HG03045 (cell line): ENCODE measurements at regions not wholly inside any gene's neighbourhood (a gene's known extent, or its start where the extent isn't known, plus 50 kb on each side); places are given as distances from the start of the nearest gene placed in this dataset.

ENCODE experiments used
- ATAC-seq: cut with Tn5 transposase; IDR thresholded peaks from one replicate; pipeline ENCODE4 v1.9.1; 2021; ENCODE audit warnings: mild to moderate bottlenecking, moderate library complexity; ENCODE audit not compliant: unreplicated experiment

DNA sequence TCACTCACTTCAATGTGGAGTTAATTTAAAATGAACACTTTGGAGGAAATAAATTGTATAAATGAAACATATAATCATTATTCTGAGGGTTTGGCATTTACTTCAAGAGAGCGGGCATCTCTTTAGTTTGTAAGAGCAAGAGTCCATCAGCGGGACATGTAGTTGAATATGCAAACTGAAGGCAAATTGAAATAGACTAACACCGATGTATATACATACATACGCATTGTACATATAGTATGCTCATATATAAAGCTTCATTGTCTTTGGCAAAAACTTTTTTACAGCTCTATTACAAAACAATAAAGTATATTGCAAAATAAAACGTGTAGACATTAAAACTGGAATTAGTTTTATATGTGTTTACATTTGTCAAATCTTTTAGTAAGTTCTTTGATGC lies 328.9 kb downstream of the LTN1 start:
- ATAC-seq: no peak

DNA sequence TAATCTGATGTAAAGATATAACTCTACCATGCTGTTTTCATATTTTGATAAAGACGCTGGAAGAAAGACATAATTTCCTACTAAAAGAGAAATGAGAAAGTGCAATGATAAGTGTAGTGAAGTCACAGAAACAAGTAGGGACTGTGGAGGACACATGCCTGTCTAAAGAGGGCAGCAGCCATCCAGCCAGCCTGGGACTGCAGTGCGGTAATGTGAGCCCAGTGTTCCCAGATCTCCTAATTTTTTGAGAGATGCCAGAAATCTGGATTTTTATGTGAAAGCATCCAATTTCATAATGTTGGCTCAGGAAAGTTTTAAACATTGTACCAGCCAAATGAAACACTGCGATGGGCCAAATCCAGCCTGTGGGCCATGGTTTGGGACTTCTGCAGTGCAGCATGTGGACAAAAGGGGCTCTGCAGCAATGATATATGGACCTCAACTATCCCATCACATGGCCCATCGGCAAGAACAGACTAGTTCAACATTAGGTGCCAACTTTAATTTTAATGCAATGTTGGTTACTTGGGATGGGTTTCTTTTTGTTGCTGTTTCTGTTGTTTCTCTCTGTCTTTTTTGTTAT lies 329.5 kb downstream of the LTN1 start:
- no peak for ATAC-seq

DNA sequence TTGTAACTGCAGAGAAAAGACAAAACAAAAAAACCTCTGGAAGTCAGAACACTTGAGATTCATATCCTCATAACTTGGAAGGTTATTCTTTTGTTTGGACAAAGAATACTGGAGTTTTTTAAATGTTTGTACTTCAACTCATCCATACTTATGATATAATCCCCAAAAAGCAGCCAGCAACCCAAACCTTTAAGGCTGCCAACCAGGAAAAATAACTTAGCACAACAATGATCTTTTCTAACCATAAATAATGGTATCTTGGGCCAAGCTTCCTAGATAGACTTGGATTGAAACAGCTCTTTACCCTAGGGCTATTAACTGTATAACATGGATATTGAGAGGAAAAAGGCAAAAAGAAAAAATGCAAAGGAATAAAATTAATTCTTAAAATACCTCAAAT lies 335.1 kb downstream of the LTN1 start:
- ATAC-seq: no peak

DNA sequence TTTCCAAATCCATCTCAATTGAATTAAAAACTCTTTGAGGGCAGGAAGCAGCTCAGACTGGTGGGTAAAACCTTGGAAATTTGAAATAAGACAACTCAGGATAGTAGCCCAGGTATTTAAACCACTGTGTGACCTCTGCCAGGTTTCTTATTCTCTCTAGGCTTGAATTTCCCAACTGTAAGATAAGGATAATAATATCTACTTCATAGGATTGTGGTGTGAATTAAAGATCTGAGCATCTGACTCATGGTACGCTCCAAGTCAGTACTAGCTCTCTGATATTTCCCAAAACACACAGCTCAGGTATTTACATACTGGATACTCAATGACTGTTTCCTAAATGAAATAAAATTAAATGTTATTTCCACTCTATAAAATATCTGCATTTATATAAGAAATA lies 337.2 kb downstream of the LTN1 start:
- ATAC-seq: no peak

DNA sequence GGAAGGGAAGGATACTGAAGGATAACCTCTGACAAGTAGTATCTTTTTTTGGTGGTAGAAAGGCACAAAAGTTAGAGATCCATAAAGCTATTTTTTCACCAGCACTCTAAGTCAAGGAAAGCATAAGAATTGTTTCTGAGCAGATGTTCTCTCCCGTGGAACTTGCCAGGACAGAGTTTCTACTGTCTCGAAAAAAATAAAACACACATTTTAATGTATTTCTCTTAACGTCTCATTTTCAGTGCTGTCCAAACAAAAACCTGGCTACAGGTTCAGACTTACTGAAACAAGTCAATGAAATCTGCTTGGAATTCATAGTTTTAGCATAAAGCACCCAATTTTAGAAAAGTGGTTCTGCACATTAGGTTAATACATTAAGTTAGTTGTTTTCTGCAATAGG lies 338.3 kb downstream of the LTN1 start:
- ATAC-seq: no peak

DNA sequence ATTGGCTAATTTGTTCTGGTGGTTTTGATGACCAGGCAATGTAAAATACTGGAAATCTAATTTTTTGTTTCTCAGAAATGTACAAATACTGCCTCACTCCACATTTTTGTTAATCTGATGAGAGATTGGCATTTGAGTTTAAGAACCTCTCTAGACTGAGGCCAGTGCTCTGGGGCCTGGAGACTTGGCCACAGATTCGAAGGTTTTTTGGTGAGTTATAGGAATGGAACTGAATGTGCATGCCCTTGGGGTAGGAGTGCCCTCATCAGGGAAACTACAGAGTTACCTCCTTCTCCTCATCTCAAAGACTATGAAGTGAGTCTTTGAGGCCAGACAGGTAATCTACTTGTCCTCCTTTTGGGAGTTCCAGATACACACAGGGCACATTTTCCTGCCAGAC lies 347.9 kb downstream of the LTN1 start:
- no peak for ATAC-seq

DNA sequence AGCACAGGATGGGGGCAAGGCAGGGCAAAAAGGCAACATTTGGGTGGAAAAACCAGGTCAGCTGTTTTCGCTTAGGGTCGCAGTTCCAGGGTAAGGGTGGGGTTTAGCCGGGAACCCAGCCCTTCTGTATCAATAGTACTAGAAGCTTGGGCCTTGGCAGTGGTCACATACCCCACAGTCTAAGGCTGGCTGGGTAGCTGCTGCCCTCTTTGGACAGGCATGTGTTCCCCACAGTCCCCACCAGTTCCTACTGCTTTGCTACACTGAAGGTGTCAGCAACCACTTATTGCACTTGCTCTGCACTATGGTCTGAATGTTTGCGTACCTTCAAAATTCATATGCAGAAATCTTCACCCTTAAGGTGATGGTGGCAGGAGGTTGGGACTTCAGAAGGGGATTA lies 349.8 kb downstream of the LTN1 start:
- no peak for ATAC-seq

DNA sequence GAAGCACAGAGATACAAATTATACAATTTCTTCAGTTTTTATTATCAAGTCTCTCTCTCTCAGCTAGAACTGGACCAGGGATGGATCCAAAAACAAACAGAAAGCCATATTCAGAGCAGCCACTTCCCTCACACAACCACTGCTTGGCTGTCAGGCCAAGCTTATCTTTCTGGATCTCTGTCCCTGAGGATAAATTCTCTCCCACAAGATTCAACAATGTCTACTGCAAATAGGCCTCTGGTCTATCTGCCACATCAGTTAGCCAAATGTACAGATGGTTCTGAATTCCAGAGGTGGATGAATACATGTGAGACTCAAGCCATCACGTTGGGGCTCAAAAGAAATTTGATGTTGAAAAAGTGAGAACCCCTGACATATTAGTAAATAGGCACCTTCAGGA lies 350.9 kb downstream of the LTN1 start:
- no peak for ATAC-seq

DNA sequence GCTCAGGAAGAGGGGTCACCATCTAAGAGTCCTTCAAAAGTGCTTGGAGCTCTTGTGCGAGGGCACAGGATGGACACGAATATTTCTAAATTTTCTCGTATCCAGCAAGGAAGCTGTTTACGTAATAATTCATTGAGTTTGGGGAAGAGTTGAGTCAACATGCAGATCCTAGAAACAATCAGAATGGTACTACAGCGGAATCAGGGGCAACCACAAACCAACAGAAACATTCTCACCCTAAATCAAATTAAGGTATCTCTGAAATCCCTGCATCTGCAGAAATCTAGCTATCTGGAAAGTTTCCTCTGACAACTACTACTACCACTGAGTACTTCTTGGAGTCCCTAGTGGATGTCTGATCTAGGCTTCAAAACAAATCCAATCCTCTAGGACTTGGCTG lies 352.4 kb downstream of the LTN1 start:
- ATAC-seq: no peak

DNA sequence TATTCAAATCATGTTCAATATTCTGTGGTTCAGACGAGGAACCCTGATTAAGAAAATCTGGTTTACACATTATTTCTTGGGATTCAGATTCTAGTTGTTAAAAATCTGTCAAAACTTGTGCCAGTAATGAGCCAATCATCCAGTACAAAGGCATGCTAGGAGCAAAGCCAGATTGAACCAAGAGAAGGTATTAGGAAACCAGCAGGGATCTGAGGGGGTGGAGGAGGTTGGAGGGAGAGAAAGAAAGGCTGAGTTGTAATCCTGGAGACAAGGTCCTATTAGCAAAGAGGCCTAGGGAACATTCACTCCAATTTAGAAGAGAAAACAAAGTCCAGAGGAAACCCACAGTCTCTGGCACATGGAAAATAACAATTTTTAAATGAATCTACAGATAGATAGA lies 352.9 kb downstream of the LTN1 start:
- ATAC-seq: no peak

DNA sequence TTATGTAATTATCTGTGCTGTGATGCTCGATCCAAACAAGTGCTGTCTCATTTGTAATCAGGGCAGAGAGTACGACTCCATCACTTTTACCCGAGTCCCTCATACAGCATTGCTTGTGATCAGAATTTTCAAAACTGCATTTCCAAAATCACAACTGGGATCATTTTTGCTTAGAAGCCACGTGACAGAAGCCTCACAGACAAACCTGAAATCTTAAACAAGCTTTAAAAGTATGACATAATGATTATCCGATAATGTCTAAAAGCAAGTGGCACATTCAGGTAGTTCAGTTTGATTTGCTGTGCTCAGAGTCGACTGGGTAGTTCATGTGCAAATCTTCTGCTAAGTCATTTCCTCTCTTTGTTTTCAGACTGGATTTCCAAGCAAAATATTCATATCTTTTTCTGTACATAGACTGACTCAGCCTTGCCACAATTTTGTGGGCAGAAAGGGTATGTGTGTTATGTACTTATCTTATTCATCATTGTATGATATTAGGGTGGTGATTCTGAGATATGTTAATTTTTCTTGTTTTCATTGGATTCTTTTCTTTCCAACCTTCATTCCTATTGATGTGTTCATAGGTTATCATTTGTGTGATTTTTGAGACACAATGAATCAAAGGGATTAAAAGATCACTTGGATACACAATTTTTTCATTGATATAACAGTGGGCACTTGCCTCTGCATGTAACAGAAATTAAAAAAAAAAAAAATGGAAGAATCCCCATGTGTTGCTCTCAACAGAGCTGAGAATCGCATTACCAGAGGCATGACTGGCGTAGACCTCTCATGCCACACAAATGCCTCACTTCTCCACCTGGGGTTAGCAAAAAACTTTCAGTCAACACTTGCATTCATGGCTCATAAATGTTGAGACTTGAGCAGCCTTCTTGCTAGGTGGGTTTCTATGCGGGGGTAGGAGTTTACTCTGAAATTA lies 355.7 kb downstream of the LTN1 start:
- ATAC-seq: no peak

DNA sequence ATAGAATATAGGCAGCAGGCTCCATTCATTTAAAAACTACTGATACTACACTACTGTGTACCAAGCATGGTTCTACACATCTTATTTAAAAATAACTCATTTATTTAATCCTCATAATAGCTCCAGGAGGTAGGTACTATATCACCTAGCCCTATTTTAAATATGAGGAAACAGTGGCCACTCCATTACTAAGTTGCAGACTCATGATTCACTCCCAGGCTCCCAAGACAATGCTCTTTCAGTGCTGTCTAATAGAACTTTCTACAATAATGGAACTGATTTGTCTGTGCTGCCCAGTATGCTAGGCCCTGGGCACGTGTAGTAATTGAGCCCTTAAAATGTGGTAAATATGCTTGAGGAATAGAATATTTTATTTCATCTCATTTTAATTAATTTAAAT lies 357.1 kb downstream of the LTN1 start:
- ATAC-seq: no peak

DNA sequence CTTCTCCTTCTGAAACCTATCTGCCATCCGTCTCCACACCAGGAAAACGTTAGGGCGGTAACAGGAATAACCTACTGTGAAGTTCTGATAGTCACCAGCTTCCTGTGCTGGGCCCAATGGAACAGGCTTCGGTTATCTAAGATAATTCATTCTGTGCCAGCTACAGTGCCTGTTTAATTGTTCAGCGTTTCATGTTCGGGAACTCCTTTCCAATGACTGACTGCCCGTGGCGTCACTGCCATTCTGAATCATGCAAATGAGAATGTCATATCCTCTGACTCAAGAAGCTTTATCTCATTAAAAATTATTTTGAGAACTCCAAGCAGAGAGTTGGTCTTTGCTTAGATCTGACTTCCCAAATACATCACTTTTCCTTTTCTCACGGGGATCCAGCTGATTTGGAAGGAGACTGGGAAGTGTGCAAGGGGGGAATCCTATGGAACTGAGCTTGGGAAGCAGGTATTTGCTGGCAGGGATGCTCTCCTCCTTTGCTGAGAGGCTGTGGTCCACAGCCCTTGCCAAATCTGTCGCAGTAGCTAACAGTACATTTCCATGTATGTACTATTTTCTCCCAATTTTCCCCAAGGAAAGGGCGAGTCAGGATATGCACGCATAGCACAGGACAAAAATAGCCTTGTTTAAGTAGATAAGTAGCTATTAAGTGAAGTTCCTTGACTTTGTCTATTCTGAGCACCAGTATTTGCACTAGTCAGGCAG lies 358.7 kb downstream of the LTN1 start:
- no peak for ATAC-seq

DNA sequence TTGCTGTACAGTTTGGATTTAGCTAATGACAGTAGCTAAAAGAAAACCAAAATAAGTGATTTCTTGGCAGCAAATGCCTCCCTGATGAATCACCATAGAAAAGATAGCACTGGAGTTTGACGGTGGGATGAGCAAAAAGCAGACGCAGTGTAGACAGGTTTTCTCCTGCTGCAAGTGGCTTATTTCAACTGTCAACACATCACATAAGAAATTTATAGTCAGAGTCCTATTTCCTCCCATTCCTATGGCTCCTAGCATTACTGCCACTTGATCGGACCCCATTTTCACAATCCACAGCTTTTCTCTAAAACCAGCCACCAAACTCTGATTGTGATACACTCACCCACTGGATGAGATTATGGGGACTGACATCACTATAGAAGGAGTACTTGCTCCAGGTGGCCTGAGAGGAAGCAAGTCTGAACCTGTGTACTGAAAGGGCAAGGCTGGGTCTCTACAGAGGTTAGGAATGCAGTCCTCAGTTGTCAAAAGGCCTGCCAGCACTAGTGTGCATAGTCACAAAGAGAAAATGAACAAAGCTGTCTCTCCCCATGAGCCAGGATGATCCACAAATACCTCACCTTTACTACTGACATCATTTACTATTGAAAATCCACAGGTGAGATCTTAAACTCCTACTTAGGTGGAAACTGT lies 359.8 kb downstream of the LTN1 start:
- ATAC-seq: no peak

DNA sequence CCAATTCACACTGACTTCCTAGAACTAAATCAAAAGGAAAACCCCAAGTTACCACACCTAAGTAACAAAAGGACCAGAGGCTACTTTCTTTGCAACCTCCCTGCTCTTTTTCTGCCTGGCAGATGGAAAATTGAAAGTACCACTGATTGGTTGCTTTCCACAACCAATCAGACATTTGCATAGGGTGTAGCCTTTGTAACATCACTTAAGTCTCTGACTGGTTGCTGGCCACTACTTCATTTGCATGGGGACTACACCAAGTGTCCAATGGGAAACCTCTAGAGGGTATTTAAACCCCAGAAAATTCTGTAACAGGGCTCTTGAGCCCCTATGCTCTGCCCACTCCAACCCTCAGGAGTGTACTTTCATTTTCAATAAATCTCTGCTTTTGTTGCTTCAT lies 365.0 kb downstream of the LTN1 start:
- no peak for ATAC-seq

DNA sequence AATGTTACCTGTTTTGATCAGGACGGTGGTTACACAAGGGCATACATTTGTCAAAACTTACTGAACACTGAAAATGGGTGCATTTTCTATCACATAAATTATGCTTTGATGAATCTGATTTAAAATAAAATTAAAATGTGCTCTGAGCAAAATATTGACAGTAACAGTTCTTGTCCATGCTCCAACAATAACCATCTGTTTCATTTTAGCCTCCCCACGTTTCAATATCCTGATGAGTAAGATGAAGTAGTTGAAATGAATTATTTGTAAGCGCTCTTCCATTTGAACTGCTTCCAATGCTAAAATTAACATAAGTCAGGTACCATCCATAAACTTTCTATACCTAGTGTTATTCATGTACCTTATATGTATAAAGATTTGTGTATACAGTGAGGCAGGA lies 365.4 kb downstream of the LTN1 start:
- ATAC-seq: no peak

DNA sequence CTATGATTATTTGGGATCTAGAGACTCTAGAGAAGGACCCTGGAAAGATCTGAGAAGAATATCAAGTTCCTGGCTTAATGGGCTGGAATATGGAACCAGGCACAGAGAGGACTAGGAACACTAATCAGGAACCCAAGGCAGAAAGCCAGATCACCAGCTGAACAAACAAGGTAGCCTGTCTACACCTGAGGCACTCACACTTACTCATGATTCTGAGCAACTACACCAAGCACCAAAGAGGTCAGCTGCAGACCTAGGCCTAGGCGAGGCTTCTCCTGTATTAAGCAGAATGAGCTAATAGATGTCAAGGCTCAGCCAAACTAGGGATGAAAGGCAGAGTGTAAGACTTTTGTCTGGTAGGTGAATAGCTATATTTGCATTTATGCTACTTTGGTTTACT lies 368.1 kb downstream of the LTN1 start:
- ATAC-seq: no peak

DNA sequence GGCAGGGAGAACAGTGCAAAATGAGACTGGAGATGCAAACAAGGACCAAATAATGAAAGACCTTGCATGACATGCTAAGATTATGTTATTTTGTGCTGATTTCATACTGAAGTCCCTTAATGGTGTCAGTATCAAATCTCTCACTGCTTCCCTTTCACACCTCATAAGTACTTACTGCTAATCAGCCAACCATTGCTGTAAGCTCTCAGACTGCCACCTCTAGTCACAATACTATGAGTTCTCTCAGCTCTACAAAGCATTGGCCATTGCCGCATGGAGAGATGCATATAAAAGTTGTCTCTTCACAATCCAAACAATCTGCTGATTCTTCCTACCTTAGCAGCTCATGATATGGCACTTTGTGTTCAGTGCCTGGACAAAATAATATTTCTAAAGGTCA lies 375.4 kb downstream of the LTN1 start:
- ATAC-seq: no peak

DNA sequence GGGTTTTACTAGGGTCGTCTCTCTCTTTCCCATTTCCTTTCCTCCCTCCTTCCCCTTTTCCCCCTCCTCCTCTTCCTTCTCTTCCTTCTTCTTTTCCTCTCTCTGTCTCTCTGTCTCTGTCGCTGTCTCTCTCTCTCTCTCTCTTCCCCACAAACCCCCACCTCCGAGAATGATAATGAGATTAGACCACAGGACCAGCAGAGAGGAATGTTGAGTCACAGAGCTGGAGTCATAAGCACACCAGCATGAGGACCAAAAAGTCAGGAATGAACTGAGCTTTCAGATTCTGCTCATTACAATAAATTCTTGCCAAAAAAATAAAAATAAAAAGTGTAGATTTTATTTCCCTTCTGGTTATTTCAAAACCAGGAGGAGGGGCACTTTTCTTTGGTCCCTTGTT lies 377.4 kb downstream of the LTN1 start:
- ATAC-seq: no peak

DNA sequence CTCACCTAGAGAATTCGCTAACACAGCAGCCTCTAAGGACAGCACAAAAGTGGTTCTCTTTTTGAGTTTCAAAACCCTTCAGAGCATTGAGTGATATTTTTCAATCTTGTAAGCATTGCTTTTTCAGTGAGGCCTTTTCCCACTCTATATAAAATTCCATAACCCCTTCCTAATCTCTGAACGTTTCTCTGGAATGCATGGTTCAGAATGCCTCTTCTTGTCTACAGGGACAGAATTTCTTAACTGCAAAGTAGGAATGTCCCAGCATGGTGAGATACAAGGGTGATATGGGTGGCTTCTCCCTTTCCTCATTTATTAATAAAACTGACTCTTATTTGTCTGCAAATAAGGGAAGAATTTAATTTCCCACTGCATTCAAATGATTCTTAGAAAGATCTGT lies 377.9 kb downstream of the LTN1 start:
- no peak for ATAC-seq

DNA sequence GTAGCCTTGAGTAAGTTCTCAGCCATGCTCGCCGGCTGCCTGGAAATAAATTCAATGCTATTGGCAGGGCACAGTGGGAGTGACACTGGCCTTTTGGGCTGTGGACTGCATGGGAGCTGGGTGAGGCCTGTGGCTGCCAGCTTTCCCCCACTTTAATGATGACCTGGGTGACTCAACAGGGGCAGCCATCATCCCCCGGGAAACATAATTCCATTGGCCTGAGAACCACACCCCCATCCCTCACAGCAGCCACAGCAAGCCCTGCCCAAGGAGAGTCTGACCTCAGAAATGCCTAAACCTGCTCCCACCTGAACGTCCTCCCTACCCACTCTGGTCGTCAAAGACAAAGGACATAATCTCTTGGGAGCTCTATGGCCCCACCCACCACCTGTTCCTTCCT lies 384.0 kb downstream of the LTN1 start:
- ATAC-seq: no peak

DNA sequence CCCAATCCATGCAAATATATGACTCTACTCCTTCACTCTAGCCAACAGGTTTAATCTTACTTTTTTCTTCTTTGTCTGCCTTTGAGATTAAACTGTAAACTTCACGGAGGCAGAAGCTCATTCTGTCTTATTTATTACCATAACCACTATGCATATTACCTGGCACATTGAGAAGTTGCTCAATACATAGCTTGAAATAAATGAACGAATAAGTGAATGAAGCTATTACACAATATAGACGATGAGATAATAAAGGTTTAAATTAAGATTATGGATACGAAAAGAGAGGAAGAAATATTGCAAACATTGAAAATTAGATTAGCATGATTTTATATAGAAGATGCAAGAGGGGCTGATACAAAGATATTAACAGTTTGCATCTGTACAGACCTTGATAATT lies 385.1 kb downstream of the LTN1 start:
- no peak for ATAC-seq
